DMS153 treated with DMSO at 0.1 percent for 48 hours (cell line): ENCODE measurements at regions not wholly inside any gene's neighbourhood (a gene's known extent, or its start where the extent isn't known, plus 50 kb on each side); places are given as distances from the start of the nearest gene placed in this dataset.
"Not testable (repeated sequence)": the region's sequence is repeated elsewhere in the genome, so short reads cannot be mapped to it uniquely, and the experiment has no call there.

Experiments
- DNase-seq: peaks from one replicate; lab custom pipeline; 2025; ENCODE audit not compliant: unreplicated experiment; lab: John Stamatoyannopoulos, UW

- DNase-seq: no peak
These were observed 626.6 kb downstream of the MID1IP1 start for GRCh38 chrX:39427906-39428305.

- DNase-seq: no peak
These were observed 629.3 kb downstream of the MID1IP1 start for GRCh38 chrX:39430551-39430950.

DNA sequence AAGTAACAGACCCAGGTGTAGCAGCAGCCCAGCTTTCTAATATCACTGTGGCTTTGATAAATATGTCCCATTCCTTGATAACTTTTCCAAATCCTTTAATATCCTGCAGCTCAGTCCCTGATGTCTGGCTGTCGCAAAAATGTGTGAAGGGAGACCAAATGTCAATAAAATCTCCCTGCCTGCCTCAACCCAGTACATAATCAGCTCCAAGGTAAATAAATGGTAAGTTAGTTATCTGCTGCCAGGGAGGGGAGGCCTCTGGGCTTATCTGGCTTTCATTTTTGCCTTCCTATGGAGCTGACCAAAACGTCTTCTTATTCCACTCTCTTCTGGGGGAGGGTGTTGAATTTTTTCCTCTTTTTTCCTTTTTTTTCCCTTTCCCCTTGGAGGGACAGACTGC is 630.6 kb downstream of the MID1IP1 start:
- DNase-seq: no peak

- not testable (repeated sequence) for DNase-seq
These were observed 633.4 kb downstream of the MID1IP1 start for GRCh38 chrX:39434671-39435070.

GRCh38 chrX:39436538-39436937 is 635.3 kb downstream of the MID1IP1 start:
- not testable (repeated sequence) for DNase-seq

- DNase-seq: no peak
These were observed 636.6 kb downstream of the MID1IP1 start for GRCh38 chrX:39437670-39438441.

- no peak for DNase-seq
These were observed 637.6 kb downstream of the MID1IP1 start for GRCh38 chrX:39438603-39439602.

DNA sequence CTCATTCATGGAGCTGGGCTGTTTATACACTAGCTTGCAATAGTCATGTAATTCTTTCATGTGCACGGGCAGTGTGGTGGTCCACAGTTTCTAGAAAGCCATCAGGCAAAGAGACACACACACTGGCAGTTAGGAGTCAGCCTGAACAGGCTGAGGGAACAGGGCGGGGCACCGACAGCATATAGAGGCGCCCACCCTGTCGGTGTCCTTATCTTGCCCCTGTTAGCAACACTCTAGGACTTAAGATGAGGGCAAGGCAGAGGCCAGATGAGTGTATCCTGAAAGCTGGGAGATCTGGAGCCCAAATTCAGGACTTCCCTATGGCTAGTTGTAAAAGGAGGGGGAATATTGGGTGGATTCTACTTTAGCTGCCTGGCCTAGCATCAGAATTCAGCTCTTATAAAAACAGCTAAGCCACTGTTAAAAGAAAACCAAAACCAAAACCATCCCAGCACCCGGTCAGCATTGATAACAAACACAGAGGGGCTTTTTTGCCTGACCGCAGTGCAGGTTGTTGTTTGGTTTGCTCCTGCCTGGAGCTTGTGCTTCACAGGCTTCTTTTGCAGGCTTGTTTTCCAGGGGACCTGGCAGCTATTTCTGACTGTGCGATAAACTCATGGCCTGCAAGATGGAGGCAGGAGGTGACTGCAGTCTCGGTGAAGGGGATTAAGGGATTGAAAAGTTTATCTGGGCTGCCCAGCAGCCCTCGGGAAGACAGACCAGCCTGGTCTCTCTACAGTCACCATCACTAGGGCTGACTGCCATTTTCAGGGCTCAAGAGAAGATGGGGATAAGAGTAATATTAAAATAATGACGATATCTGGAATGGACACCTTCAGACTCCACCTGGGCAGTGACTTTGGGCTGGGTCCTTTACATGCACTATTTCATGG is 638.9 kb downstream of the MID1IP1 start:
- no peak for DNase-seq

DNA sequence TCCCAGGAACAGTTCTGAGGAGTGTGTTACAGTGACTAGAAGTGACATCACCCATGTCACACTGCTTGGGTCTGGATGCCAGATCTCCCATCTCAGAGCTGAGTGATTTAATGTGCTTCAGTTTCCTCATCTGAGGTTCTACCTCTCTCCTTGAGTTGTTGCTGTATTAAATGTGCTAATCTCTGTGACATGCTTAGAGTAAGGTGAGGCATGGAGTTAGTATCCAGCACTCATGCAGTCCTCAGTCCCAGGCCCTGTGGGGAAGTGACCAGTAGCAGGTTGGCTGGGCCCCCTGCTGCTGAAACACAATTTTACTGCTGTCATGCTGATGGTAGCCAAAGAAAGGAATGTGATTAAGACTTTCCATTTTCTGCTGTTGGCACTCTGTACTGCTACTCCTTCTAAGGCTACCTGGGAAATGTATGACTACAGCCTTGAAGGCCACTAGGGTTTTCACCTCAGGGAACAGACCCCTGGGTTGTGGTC is 639.6 kb downstream of the MID1IP1 start:
- DNase-seq: no peak

GRCh38 chrX:39442332-39442731 is 641.1 kb downstream of the MID1IP1 start:
- no peak for DNase-seq

- no peak for DNase-seq
These were observed 642.0 kb downstream of the MID1IP1 start for GRCh38 chrX:39443240-39443639.

- DNase-seq: no peak
These were observed 644.1 kb downstream of the MID1IP1 start for GRCh38 chrX:39445336-39445735.

- no peak for DNase-seq
These were observed 648.1 kb downstream of the MID1IP1 start for GRCh38 chrX:39449352-39449751.

GRCh38 chrX:39450234-39450977 is 647.4 kb downstream of the BCOR start:
- DNase-seq: no peak

GRCh38 chrX:39451046-39451445 is 646.7 kb downstream of the BCOR start:
- DNase-seq: no peak

GRCh38 chrX:39452401-39452800 is 645.4 kb downstream of the BCOR start:
- DNase-seq: no peak

- no peak for DNase-seq
These were observed 643.7 kb downstream of the BCOR start for GRCh38 chrX:39453889-39454621.

DNA sequence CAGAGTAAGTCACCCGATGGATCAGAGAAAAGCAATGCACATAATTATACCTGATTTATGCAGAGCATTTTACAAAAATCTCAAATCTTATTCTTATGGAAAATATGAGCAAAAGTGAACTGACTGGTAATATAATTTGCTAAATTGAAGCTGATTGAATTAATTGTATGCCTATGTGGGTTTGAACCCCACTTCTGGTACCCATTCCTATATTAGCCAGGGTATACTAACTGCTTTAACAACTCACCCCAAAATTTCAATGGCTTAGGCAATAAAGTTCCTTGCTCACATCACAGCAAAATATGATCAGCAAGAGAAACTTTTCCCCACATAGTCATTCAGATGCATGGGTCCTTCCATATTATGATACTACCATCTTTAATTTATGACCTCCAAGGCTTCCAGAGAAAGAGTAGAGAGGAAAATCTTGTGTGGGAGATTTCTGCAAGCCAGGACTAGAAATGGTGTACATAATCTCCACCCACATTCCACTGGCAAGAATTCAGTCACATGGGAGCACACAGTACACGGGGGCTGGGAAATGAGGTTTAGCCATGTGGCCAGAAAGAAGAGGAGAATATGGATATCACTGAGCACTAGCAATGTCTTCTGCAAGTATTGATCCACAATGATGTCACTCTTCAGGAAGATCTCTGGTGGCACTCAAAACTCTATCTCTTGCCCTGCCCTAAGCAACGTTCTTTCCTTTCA is 640.7 kb downstream of the BCOR start:
- DNase-seq: no peak

GRCh38 chrX:39458779-39459178 is 639.0 kb downstream of the BCOR start:
- DNase-seq: no peak
